A549 (cell line): ENCODE measurements at regions not wholly inside any gene's neighbourhood (a gene's known extent, or its start where the extent isn't known, plus 50 kb on each side); places are given as distances from the start of the nearest gene placed in this dataset.

Experiments
- CTCF ChIP-seq: fragments of >200 bp; sonication (Bioruptor Twin); formaldehyde crosslinking; IDR thresholded peaks from 3 replicates; pipeline ENCODE4 v1.5.1; 2016
- EP300 ChIP-seq, 2 experiments: fragments of >200 bp; sonication (Bioruptor Twin); formaldehyde crosslinking; IDR thresholded peaks; 2 replicates in 1 of 2; 3 replicates in 1 of 2; pipeline ENCODE4 v1.6.1; 2016 to 2017
- ESRRA ChIP-seq: fragments of 150-350 bp; IDR thresholded peaks from 2 replicates; pipeline ENCODE4 v1.6.1; 2014; ENCODE audit warnings: mild to moderate bottlenecking, low read length, borderline replicate concordance
- GATA3 ChIP-seq: IDR thresholded peaks from 2 replicates; pipeline ENCODE4 v1.6.1; 2012; ENCODE audit warnings: borderline replicate concordance
- MAFK ChIP-seq: fragments of 450-650 bp; IDR thresholded peaks from 2 replicates; pipeline ENCODE4 v1.6.1; 2014; ENCODE audit not compliant: partially characterized antibody
- POLR2A ChIP-seq: IDR thresholded peaks from 2 replicates; pipeline ENCODE4 v1.6.1; 2012; ENCODE audit warnings: mild to moderate bottlenecking, low read length
- ZFP36 ChIP-seq: fragments of 450-650 bp; IDR thresholded peaks from 2 replicates; pipeline ENCODE4 v1.6.1; 2014; ENCODE audit warnings: borderline replicate concordance; ENCODE audit not compliant: partially characterized antibody

GRCh38 chr4:83758285-83758684, 222.4 kb downstream of the GPAT3 start:
- no peak for TF ChIP-seq POLR2A
- no peak for TF ChIP-seq EP300 (IDR thresholded peaks at IDR 0.05)
- no peak for TF ChIP-seq ESRRA
- no peak for TF ChIP-seq CTCF
- TF ChIP-seq GATA3 = no peak
- no peak for TF ChIP-seq ZFP36
- TF ChIP-seq MAFK = no peak
